HEK293 (cell line): ENCODE measurements at regions not wholly inside any gene's neighbourhood (a gene's known extent, or its start where the extent isn't known, plus 50 kb on each side); places are given as distances from the start of the nearest gene placed in this dataset.

Experiments used
- CTCF ChIA-PET: fragments of 350-600 bp; formaldehyde crosslinking; extraction: SDS; loops from one replicate; lab custom pipeline; 2021; ENCODE audit warnings: antibody characterized with exemption; lab: Yijun Ruan, JAX
- POLR2A ChIA-PET: fragments of 300-600 bp; formaldehyde crosslinking; extraction: SDS; loops from one replicate; lab custom pipeline; 2020; ENCODE audit warnings: antibody characterized with exemption, inconsistent platforms; lab: Yijun Ruan, JAX
- H3K27ac ChIP-seq: fragments of 200-500 bp; sonication (Bioruptor generic); 2 replicates; pipeline ENCODE4 v1.5.1; 2014; ENCODE audit warnings: low read depth, low read length, control low read depth, inconsistent platforms; ENCODE audit errors: extremely low read depth
- H3K36me3 ChIP-seq, 2 experiments: fragments of 200-500 bp in 1 of 2; sonication (Bioruptor generic) in 1 of 2; 1 replicate in 1 of 2; 2 replicates in 1 of 2; pipeline ENCODE4 v1.5.1; 2014 to 2017; ENCODE audit warnings: inconsistent platforms in 2 of 2, low read length in 2 of 2; ENCODE audit not compliant: control insufficient read depth in 2 of 2, insufficient read depth in 1 of 2
- H3K4me1 ChIP-seq: fragments of 200-500 bp; sonication (Bioruptor generic); 2 replicates; pipeline ENCODE4 v1.5.1; 2014; ENCODE audit warnings: mild to moderate bottlenecking, low read length, inconsistent platforms; ENCODE audit not compliant: control insufficient read depth, insufficient read depth
- H3K4me3 ChIP-seq: 2 replicates; pipeline ENCODE4 v1.5.1; 2011; ENCODE audit warnings: low read depth, mild to moderate bottlenecking, control low read depth, low read length, moderate library complexity
- H3K9me3 ChIP-seq: fragments of 200-500 bp; sonication (Bioruptor generic); 2 replicates; pipeline ENCODE4 v1.5.1; 2014; ENCODE audit warnings: low read depth, low read length, inconsistent platforms; ENCODE audit not compliant: control insufficient read depth, insufficient read depth
- KLF10 ChIP-seq: fragments of 450-650 bp; IDR thresholded peaks from 2 replicates; pipeline ENCODE4 v1.5.1; 2018; ENCODE audit warnings: missing biosample characterization, mild to moderate bottlenecking, missing genetic modification characterization
- KLF9 ChIP-seq: fragments of 450-650 bp; formaldehyde crosslinking; IDR thresholded peaks from 2 replicates; pipeline ENCODE4 v1.5.1; 2016; ENCODE audit warnings: missing biosample characterization, missing genetic modification characterization, low read depth
- MEIS1 ChIP-seq: sonication (generic); formaldehyde crosslinking; IDR thresholded peaks from 2 replicates; pipeline ENCODE4 v1.8.1; 2022; ENCODE audit warnings: missing genetic modification reagents, mild to moderate bottlenecking, borderline replicate concordance
- OSR2 ChIP-seq: fragments of 450-650 bp; formaldehyde crosslinking; IDR thresholded peaks from 2 replicates; pipeline ENCODE4 v1.5.1; 2016; ENCODE audit warnings: missing biosample characterization, missing genetic modification characterization
- ZBTB1 ChIP-seq: fragments of 450-650 bp; formaldehyde crosslinking; IDR thresholded peaks from 2 replicates; pipeline ENCODE4 v1.5.1; 2016; ENCODE audit warnings: missing biosample characterization, missing genetic modification characterization
- ZEB2 ChIP-seq: fragments of 450-650 bp; formaldehyde crosslinking; IDR thresholded peaks from 2 replicates; pipeline ENCODE4 v1.5.1; 2016; ENCODE audit warnings: missing biosample characterization, missing genetic modification characterization
- ZFHX2 ChIP-seq: fragments of 450-650 bp; formaldehyde crosslinking; conservative IDR thresholded peaks from 2 replicates; pipeline ENCODE4 v1.5.1; 2016; ENCODE audit warnings: missing biosample characterization, missing genetic modification characterization
- ZNF112 ChIP-seq: fragments of 450-650 bp; formaldehyde crosslinking; IDR thresholded peaks from 2 replicates; pipeline ENCODE4 v1.5.0; 2017; ENCODE audit warnings: missing biosample characterization, missing genetic modification characterization
- ZNF132 ChIP-seq: fragments of 450-650 bp; formaldehyde crosslinking; IDR thresholded peaks from 2 replicates; pipeline ENCODE4 v1.5.1; 2017; ENCODE audit warnings: missing biosample characterization, missing genetic modification characterization, borderline replicate concordance
- ZNF155 ChIP-seq: fragments of 450-650 bp; formaldehyde crosslinking; IDR thresholded peaks from 2 replicates; pipeline ENCODE4 v1.5.1; 2016; ENCODE audit warnings: missing biosample characterization, missing genetic modification characterization
- ZNF354C ChIP-seq: fragments of 450-650 bp; formaldehyde crosslinking; IDR thresholded peaks from 2 replicates; pipeline ENCODE4 v1.5.1; 2016; ENCODE audit warnings: missing biosample characterization, missing genetic modification characterization, low read depth, borderline replicate concordance
- ZNF416 ChIP-seq: fragments of 450-650 bp; formaldehyde crosslinking; IDR thresholded peaks from 2 replicates; pipeline ENCODE4 v1.5.1; 2016; ENCODE audit warnings: missing biosample characterization, missing genetic modification characterization
- ZNF558 ChIP-seq: fragments of 450-650 bp; formaldehyde crosslinking; IDR thresholded peaks from 2 replicates; pipeline ENCODE4 v1.5.1; 2016; ENCODE audit warnings: missing biosample characterization, missing genetic modification characterization
- ZNF623 ChIP-seq: fragments of 450-650 bp; formaldehyde crosslinking; IDR thresholded peaks from 2 replicates; pipeline ENCODE4 v1.5.1; 2016; ENCODE audit warnings: missing biosample characterization, missing genetic modification characterization
- ZNF624 ChIP-seq: fragments of 450-650 bp; formaldehyde crosslinking; IDR thresholded peaks from 2 replicates; pipeline ENCODE4 v1.5.1; 2017; ENCODE audit warnings: missing biosample characterization, missing genetic modification characterization
- TF ChIP-seq, protein P1 (sequence below): fragments of 450-650 bp; formaldehyde crosslinking; IDR thresholded peaks from 2 replicates; pipeline ENCODE4 v1.5.1; 2016; ENCODE audit warnings: missing biosample characterization, missing genetic modification characterization, low read depth
- TF ChIP-seq, protein P2 (sequence below): fragments of 450-650 bp; formaldehyde crosslinking; IDR thresholded peaks from 2 replicates; pipeline ENCODE4 v1.5.1; 2016; ENCODE audit warnings: missing biosample characterization, missing genetic modification characterization
- TF ChIP-seq, protein P3 (sequence below): fragments of 450-650 bp; formaldehyde crosslinking; IDR thresholded peaks from 2 replicates; pipeline ENCODE4 v1.5.1; 2017; ENCODE audit warnings: missing biosample characterization, missing genetic modification characterization

DNA sequence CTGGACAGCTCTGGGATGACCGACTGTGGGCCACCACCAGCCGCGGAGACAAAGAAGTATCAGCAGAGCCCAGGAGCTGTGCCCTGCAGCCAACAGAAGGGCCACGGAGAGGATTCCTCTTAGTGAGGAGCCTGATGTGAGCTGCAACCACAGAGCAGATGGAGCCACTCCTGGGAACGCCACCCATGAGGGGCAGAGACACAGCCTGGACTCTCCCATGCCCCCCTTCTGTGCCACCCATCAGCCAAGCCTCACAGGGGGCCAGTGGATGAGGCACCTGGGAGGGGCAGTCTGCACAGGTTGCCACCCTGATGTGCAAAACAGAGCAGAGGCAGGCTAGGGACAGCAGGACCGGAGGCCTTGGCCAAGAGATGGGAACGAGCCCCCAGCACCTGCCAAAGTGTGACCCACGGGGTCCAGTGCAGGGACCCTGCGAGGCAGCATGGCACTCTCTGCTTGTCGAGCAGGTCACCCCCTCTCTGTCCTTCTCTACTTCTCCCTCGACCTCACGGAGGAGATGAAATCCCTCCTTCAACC lies 380.7 kb upstream of the IRX1 start:
- Histone ChIP-seq H3K27ac (no peak overlapping the region), H3K36me3 (no peaks in the 10 kb centered on the region), H3K4me1 (no peaks in the 10 kb centered on the region), H3K9me3 (no peaks in the 10 kb centered on the region), H3K4me3 (no peak overlapping the region)
- ChIA-PET POLR2A (no interaction called here), CTCF (no interaction called here)
- TF ChIP-seq OSR2 (tag by site-specific recombination) (no peak), ZNF112 (tag by site-specific recombination) (no peak), ZNF558 (tag by site-specific recombination) (no peak), ZEB2 (tag by site-specific recombination) (no peak), ZNF623 (tag by site-specific recombination) (no peak), KLF9 (tag by site-specific recombination) (no peak), ZNF354C (no peak), MEIS1 (CRISPR knock-in tag) (no peak), ZBTB1 (no peak), ZNF132 (no peak), ZNF155 (no peak), KLF10 (no peak)
- TF ChIP-seq, protein P1, sequence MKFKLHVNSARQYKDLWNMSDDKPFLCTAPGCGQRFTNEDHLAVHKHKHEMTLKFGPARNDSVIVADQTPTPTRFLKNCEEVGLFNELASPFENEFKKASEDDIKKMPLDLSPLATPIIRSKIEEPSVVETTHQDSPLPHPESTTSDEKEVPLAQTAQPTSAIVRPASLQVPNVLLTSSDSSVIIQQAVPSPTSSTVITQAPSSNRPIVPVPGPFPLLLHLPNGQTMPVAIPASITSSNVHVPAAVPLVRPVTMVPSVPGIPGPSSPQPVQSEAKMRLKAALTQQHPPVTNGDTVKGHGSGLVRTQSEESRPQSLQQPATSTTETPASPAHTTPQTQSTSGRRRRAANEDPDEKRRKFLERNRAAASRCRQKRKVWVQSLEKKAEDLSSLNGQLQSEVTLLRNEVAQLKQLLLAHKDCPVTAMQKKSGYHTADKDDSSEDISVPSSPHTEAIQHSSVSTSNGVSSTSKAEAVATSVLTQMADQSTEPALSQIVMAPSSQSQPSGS (tag by site-specific recombination) = no peak
- TF ChIP-seq, protein P2, sequence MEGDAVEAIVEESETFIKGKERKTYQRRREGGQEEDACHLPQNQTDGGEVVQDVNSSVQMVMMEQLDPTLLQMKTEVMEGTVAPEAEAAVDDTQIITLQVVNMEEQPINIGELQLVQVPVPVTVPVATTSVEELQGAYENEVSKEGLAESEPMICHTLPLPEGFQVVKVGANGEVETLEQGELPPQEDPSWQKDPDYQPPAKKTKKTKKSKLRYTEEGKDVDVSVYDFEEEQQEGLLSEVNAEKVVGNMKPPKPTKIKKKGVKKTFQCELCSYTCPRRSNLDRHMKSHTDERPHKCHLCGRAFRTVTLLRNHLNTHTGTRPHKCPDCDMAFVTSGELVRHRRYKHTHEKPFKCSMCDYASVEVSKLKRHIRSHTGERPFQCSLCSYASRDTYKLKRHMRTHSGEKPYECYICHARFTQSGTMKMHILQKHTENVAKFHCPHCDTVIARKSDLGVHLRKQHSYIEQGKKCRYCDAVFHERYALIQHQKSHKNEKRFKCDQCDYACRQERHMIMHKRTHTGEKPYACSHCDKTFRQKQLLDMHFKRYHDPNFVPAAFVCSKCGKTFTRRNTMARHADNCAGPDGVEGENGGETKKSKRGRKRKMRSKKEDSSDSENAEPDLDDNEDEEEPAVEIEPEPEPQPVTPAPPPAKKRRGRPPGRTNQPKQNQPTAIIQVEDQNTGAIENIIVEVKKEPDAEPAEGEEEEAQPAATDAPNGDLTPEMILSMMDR (tag by site-specific recombination) = no peak
- TF ChIP-seq, protein P3, sequence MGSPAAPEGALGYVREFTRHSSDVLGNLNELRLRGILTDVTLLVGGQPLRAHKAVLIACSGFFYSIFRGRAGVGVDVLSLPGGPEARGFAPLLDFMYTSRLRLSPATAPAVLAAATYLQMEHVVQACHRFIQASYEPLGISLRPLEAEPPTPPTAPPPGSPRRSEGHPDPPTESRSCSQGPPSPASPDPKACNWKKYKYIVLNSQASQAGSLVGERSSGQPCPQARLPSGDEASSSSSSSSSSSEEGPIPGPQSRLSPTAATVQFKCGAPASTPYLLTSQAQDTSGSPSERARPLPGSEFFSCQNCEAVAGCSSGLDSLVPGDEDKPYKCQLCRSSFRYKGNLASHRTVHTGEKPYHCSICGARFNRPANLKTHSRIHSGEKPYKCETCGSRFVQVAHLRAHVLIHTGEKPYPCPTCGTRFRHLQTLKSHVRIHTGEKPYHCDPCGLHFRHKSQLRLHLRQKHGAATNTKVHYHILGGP (tag by site-specific recombination) = no peak

DNA sequence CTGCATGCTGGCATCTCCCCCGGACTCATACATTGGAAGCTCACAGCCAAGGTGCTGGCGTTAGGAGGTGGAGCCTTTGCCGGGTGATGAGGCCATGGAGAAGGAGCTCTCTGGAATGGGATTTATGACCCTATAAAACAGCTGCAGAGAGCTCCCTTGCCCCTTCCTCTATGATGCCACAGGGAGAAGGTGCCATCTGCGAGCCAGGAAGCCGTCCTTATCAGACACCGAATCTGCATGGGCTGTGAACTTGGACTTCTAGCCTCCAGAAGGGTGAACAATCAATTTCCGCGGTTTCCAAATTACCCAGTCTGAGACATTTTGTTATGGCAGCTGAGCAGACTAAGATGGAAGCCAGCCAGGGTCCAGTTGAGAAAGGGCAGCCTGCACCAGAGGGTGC lies 381.2 kb upstream of the IRX1 start:
- Histone ChIP-seq H3K36me3 (no peaks in the 10 kb centered on the region), H3K4me3 (no peak overlapping the region), H3K27ac (no peak overlapping the region), H3K4me1 (no peaks in the 10 kb centered on the region), H3K9me3 (no peaks in the 10 kb centered on the region)
- ChIA-PET CTCF (no interaction called here), POLR2A (no interaction called here)
- TF ChIP-seq ZNF624 (tag by site-specific recombination) (no peak), ZNF416 (tag by site-specific recombination) (no peak)

DNA sequence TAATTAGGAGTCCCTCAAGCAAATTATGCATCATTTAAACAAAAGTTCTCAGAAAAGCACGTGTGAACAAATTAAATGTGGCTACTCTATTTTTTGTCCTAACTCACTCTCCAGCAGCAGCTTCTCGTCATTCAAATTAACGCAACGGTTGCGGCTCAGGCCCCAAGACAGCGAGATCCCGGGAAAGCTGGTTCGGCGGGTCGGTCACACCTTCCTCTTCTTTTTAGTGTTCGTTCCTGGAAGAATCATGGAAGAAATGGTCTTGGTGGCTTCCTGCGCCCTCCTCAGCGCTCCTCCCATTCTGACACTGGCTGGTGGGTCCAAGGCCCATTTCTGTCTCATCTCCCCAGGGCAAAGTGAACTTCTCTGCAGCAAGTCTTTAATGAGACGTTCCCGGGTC lies 382.8 kb upstream of the IRX1 start:
- ChIA-PET CTCF (no interaction called here), POLR2A (no interaction called here)
- no peak overlapping the region for H3K4me3 ChIP-seq
- no peak for TF ChIP-seq ZFHX2 (tag by site-specific recombination)
- no peaks in the 10 kb centered on the region for H3K4me1 ChIP-seq
- H3K27ac ChIP-seq = no peak overlapping the region
- no peaks in the 10 kb centered on the region for H3K36me3 ChIP-seq
- no peaks in the 10 kb centered on the region for H3K9me3 ChIP-seq
